OCI-LY1 (cell line): ENCODE measurements at regions not wholly inside any gene's neighbourhood (a gene's known extent, or its start where the extent isn't known, plus 50 kb on each side); places are given as distances from the start of the nearest gene placed in this dataset.

Source experiments
- EZH2 ChIP-seq: fragments of 200-600 bp; sonication (generic), shearing (Covaris generic); IDR thresholded peaks from 2 replicates; pipeline ENCODE4 v1.8.0; 2017; ENCODE audit warnings: borderline replicate concordance, mixed run types, mild to moderate bottlenecking, antibody characterized with exemption, low read length, moderate library complexity, mixed read lengths
- TF ChIP-seq, protein P1 (sequence below): fragments of 200-600 bp; sonication (generic), shearing (Covaris generic); IDR thresholded peaks from 2 replicates; pipeline ENCODE4 v1.5.1; 2017; ENCODE audit warnings: mild to moderate bottlenecking, antibody characterized with exemption, low read length, moderate library complexity, mixed read lengths

DNA sequence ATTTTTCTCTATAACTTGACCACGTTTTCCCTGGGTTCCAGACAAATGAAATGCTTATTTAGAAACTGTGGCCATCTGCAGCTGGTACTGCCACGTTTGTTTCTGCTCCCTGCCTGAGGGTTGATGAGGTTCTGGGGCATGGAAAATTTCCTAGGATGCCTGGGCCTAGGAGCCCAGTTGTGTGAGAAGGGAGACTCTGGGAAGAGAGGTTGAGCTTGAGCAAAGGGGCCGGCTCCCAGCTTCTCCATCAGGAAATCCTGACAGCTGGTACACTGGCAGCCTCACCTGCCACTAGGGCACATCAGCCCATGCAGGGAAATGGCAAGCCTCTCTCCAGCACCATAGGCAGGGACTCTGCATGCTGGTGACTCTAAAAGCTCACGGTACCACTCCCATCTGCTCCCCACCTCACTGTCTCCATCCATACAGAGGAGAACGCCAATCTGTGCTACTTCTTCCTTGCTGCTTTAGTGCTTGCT lies 165.4 kb upstream of the PPP2R3A start:
- TF ChIP-seq, protein P1, sequence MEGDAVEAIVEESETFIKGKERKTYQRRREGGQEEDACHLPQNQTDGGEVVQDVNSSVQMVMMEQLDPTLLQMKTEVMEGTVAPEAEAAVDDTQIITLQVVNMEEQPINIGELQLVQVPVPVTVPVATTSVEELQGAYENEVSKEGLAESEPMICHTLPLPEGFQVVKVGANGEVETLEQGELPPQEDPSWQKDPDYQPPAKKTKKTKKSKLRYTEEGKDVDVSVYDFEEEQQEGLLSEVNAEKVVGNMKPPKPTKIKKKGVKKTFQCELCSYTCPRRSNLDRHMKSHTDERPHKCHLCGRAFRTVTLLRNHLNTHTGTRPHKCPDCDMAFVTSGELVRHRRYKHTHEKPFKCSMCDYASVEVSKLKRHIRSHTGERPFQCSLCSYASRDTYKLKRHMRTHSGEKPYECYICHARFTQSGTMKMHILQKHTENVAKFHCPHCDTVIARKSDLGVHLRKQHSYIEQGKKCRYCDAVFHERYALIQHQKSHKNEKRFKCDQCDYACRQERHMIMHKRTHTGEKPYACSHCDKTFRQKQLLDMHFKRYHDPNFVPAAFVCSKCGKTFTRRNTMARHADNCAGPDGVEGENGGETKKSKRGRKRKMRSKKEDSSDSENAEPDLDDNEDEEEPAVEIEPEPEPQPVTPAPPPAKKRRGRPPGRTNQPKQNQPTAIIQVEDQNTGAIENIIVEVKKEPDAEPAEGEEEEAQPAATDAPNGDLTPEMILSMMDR, result no peak
- TF ChIP-seq EZH2, result no peak
